ENCODE measurements at regions not wholly inside any gene's neighbourhood (a gene's known extent, or its start where the extent isn't known, plus 50 kb on each side); places are given as distances from the start of the nearest gene placed in this dataset.

- 39% methylated on average over 2 of the region's 2 CpGs for WGBS (ENCODE audit: missing lambda C conversion rate)
- ChIA-PET POLR2A (no interaction called here), CTCF (interaction anchor here (1.0 to 2.5 kb wide), 6 partner anchors 65 to 164 kb away, joined by 3 to 25 read pairs (median 6); partner anchors contain the start of gene LURAP1L)
- peaks cover 52% of the 10 kb centered on the region; the same call in 2 of the 3 replicates for H3K4me1 ChIP-seq
- H3K4me3 ChIP-seq: no peak overlapping the region
- no peak for FAIRE-seq
- no peak for DNase-seq (ENCODE audit: low read depth in 1 of 2, low spot score in 1 of 2)
- H3K27ac ChIP-seq: peak overlapping the region; percentile 40 to 79; a peak in 5 of 6 replicates
- no peak for ATAC-seq
- no peaks in the 10 kb centered on the region for H3K9me3 ChIP-seq
- H3K4me2 ChIP-seq: peak overlapping the region; percentile 11; the same call in 2 of the 3 replicates
- TF ChIP-seq, protein P1, sequence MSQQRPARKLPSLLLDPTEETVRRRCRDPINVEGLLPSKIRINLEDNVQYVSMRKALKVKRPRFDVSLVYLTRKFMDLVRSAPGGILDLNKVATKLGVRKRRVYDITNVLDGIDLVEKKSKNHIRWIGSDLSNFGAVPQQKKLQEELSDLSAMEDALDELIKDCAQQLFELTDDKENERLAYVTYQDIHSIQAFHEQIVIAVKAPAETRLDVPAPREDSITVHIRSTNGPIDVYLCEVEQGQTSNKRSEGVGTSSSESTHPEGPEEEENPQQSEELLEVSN (IDR thresholded peaks at IDR 0.05; ENCODE audit: borderline replicate concordance, low read depth): no peak
- TF ChIP-seq RNF2 (IDR thresholded peaks at IDR 0.05; ENCODE audit: borderline replicate concordance, low read depth): no peak
- no peak for TF ChIP-seq ZNF302 (CRISPR knock-in tag; IDR thresholded peaks at IDR 0.05)
- TF ChIP-seq, protein P2, sequence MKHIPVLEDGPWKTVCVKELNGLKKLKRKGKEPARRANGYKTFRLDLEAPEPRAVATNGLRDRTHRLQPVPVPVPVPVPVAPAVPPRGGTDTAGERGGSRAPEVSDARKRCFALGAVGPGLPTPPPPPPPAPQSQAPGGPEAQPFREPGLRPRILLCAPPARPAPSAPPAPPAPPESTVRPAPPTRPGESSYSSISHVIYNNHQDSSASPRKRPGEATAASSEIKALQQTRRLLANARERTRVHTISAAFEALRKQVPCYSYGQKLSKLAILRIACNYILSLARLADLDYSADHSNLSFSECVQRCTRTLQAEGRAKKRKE (CRISPR knock-in tag; IDR thresholded peaks at IDR 0.05; ENCODE audit: low read depth): no peak
- no peak for TF ChIP-seq HEYL (CRISPR knock-in tag; IDR thresholded peaks at IDR 0.05)
- TF ChIP-seq MAX (IDR thresholded peaks at IDR 0.05): no peak
- no peak for TF ChIP-seq MYC (IDR thresholded peaks at IDR 0.05; ENCODE audit: borderline replicate concordance, low read length)
- no peak for TF ChIP-seq JUN (IDR thresholded peaks at IDR 0.05)
- TF ChIP-seq GATA3 (IDR thresholded peaks at IDR 0.05; ENCODE audit: borderline replicate concordance): no peak
- no peak for TF ChIP-seq FOXS1 (CRISPR knock-in tag; IDR thresholded peaks at IDR 0.05)
- no peak for TF ChIP-seq KDM1A (IDR thresholded peaks at IDR 0.05; ENCODE audit: low read depth)
- TF ChIP-seq KDM5A (IDR thresholded peaks at IDR 0.05): no peak
- no peak for TF ChIP-seq MAFK (IDR thresholded peaks at IDR 0.05; ENCODE audit: partially characterized antibody)
- no peak for TF ChIP-seq POLR2AphosphoS2 (conservative IDR thresholded peaks at IDR 0.05; ENCODE audit: low read length)
- no peak for TF ChIP-seq RFX5 (IDR thresholded peaks at IDR 0.05)
- no peak for TF ChIP-seq HES2 (IDR thresholded peaks at IDR 0.05)
- TF ChIP-seq ZFP36 (IDR thresholded peaks at IDR 0.05; ENCODE audit: borderline replicate concordance, partially characterized antibody): no peak
- TF ChIP-seq ZC3H11A (IDR thresholded peaks at IDR 0.05): no peak
- TF ChIP-seq CBX2 (IDR thresholded peaks at IDR 0.05; ENCODE audit: borderline replicate concordance, low read depth): no peak
Observed at GRCh38 chr9:12882430-12882829, 107.6 kb downstream of the LURAP1L start.

DNA sequence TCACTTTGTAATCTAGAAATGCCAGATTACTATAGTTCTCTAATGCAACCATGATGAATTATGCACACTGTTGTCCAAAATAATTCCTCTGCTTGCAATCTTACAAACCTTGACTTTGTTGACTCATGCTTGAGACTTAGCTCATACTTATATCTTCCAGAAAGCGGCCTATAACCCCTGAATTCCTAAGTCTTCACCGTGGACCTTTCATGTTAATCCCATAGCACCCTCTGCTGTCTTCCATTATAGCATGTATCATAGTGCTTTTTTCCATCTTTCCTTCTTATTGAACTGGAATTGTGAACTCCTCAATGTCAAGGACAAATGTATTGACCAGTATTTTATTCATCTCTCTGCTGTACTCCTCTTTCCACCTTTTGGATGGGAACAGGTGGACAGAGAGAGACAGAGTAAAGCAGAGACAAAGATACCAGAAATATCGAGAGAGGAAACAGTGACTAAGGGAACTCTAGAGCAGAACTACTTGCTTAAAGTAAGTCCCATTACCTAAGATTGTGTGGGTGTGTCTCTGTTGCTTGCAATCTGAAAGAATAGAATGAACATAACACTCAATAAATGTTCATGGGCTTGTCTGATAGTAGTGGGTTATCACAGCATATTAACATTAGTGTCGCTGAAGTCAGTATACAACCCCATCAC is 110.0 kb downstream of the LURAP1L start:
- Histone ChIP-seq H3K4me2 (peak overlapping the region; percentile 52), H3K4me3 (no peak overlapping the region), H3K27ac (peak overlapping the region; percentile 31 to 59; a peak in 4 of 6 replicates), H3K9me3 (no peaks in the 10 kb centered on the region), H3K4me1 (peaks cover 33% of the 10 kb centered on the region; the same call in 2 of the 3 replicates)
- DNase-seq (ENCODE audit: low read depth in 1 of 2, low spot score in 1 of 2) (peak; percentile 32 to 86), ATAC-seq (peak; percentile 97 to 99), FAIRE-seq (peak; percentile 95)
- ChIA-PET CTCF (interaction anchor here (0.6 to 2.0 kb wide), 40 partner anchors 8 to 208 kb away, joined by 3 to 83 read pairs (median 4); partner anchors contain the start of gene LURAP1L), POLR2A (interaction anchor here (1.0 kb wide), 1 partner anchor 108 kb away, joined by 7 read pairs; no protein-coding TSS in a partner anchor)
- WGBS (ENCODE audit: missing lambda C conversion rate): 31% methylated on average over 4 of the region's 4 CpGs
- no peak for TF ChIP-seq MAZ (IDR thresholded peaks at IDR 0.05; ENCODE audit: borderline replicate concordance, low read depth, low read length)
- TF ChIP-seq PHF8 (IDR thresholded peaks at IDR 0.05; ENCODE audit: borderline replicate concordance, low read depth): no peak
- TF ChIP-seq ZC3H11A (IDR thresholded peaks at IDR 0.05): no peak
- TF ChIP-seq CTCF (IDR thresholded peaks at IDR 0.05): peak; percentile 89
- TF ChIP-seq ZNF302 (CRISPR knock-in tag; IDR thresholded peaks at IDR 0.05): no peak
- TF ChIP-seq, protein P1 (IDR thresholded peaks at IDR 0.05; ENCODE audit: borderline replicate concordance, low read depth): no peak
- TF ChIP-seq, protein P2 (CRISPR knock-in tag; IDR thresholded peaks at IDR 0.05; ENCODE audit: low read depth): no peak
- TF ChIP-seq JUNB (IDR thresholded peaks at IDR 0.05): no peak
- TF ChIP-seq HOXA7 (CRISPR knock-in tag; IDR thresholded peaks at IDR 0.05): no peak
- no peak for TF ChIP-seq CHD4 (IDR thresholded peaks at IDR 0.05; ENCODE audit: borderline replicate concordance)
- TF ChIP-seq HEYL (CRISPR knock-in tag; IDR thresholded peaks at IDR 0.05): no peak
- TF ChIP-seq GATA3 (IDR thresholded peaks at IDR 0.05; ENCODE audit: borderline replicate concordance): no peak
- TF ChIP-seq, protein P3, sequence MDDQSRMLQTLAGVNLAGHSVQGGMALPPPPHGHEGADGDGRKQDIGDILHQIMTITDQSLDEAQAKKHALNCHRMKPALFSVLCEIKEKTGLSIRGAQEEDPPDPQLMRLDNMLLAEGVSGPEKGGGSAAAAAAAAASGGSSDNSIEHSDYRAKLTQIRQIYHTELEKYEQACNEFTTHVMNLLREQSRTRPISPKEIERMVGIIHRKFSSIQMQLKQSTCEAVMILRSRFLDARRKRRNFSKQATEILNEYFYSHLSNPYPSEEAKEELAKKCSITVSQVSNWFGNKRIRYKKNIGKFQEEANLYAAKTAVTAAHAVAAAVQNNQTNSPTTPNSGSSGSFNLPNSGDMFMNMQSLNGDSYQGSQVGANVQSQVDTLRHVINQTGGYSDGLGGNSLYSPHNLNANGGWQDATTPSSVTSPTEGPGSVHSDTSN (IDR thresholded peaks at IDR 0.05): no peak
- TF ChIP-seq RCOR1 (IDR thresholded peaks at IDR 0.05; ENCODE audit: low read depth, low read length): no peak
- no peak for TF ChIP-seq HES2 (IDR thresholded peaks at IDR 0.05)
- no peak for TF ChIP-seq HOXB5 (CRISPR knock-in tag; IDR thresholded peaks at IDR 0.05)
- no peak for TF ChIP-seq ESRRA (IDR thresholded peaks at IDR 0.05; ENCODE audit: borderline replicate concordance, low read length)

Measured in A549 (cell line).